Thoracic aorta (tissue), 2 donors: ENCODE measurements at regions not wholly inside any gene's neighbourhood (a gene's known extent, or its start where the extent isn't known, plus 50 kb on each side); places are given as distances from the start of the nearest gene placed in this dataset.

ENCODE experiments used
- ATAC-seq: fragments of 150-250 bp; one replicate; pipeline ENCODE4 v1.8.0; 2017; ENCODE audit warnings: low read depth; ENCODE audit not compliant: insufficient number of reproducible peaks, low FRiP score
- DNase-seq: peaks from one replicate; pipeline ENCODE4 v3.0.0-alpha.2; 2020; ENCODE audit warnings: low spot score
- H3K27ac ChIP-seq, 2 donors: fragments of 200-600 bp; sonication (generic); 1 replicate in 1 of 2; 2 replicates in 1 of 2; pipeline ENCODE4 v1.5.1; 2016; ENCODE audit warnings: mild to moderate bottlenecking in 2 of 2, moderate library complexity in 2 of 2
- H3K27me3 ChIP-seq: fragments of 200-600 bp; sonication (generic); replicated peaks from 2 replicates; pipeline ENCODE4 v1.6.0; 2016; ENCODE audit warnings: mild to moderate bottlenecking; ENCODE audit not compliant: insufficient read depth
- H3K36me3 ChIP-seq: fragments of 200-600 bp; sonication (generic); one replicate; pipeline ENCODE4 v1.5.1; 2016
- H3K4me1 ChIP-seq, 2 donors: fragments of 200-600 bp; sonication (generic); 1 replicate in 1 of 2; 2 replicates in 1 of 2; pipeline versions ENCODE4 v1.5.1 to v1.6.0; 2016; ENCODE audit warnings: low read depth in 2 of 2, mild to moderate bottlenecking in 1 of 2; ENCODE audit not compliant: control insufficient read depth in 1 of 2
- H3K4me3 ChIP-seq: fragments of 200-600 bp; sonication (generic); 2 replicates; pipeline ENCODE4 v1.5.1; 2016; ENCODE audit warnings: mild to moderate bottlenecking
- H3K9me3 ChIP-seq: fragments of 200-600 bp; sonication (generic); 2 replicates; pipeline ENCODE4 v1.5.1; 2016
- TF ChIP-seq, protein P1 (sequence below): fragments of 200-600 bp; sonication (generic); IDR thresholded peaks from one replicate; pipeline ENCODE4 v1.5.1; 2019; ENCODE audit warnings: antibody characterized with exemption

GRCh38 chr10:61346796-61347413 is 106.3 kb downstream of the TMEM26 start:
- no peak for ATAC-seq
- Histone ChIP-seq H3K9me3 (no peaks in the 10 kb centered on the region), H3K27me3 (no peaks in the 10 kb centered on the region), H3K27ac (no peak overlapping the region), H3K4me1 (no peaks in the 10 kb centered on the region), H3K4me3 (no peak overlapping the region), H3K36me3 (no peaks in the 10 kb centered on the region)
- no peak for DNase-seq
- TF ChIP-seq, protein P1, sequence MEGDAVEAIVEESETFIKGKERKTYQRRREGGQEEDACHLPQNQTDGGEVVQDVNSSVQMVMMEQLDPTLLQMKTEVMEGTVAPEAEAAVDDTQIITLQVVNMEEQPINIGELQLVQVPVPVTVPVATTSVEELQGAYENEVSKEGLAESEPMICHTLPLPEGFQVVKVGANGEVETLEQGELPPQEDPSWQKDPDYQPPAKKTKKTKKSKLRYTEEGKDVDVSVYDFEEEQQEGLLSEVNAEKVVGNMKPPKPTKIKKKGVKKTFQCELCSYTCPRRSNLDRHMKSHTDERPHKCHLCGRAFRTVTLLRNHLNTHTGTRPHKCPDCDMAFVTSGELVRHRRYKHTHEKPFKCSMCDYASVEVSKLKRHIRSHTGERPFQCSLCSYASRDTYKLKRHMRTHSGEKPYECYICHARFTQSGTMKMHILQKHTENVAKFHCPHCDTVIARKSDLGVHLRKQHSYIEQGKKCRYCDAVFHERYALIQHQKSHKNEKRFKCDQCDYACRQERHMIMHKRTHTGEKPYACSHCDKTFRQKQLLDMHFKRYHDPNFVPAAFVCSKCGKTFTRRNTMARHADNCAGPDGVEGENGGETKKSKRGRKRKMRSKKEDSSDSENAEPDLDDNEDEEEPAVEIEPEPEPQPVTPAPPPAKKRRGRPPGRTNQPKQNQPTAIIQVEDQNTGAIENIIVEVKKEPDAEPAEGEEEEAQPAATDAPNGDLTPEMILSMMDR = no peak

DNA sequence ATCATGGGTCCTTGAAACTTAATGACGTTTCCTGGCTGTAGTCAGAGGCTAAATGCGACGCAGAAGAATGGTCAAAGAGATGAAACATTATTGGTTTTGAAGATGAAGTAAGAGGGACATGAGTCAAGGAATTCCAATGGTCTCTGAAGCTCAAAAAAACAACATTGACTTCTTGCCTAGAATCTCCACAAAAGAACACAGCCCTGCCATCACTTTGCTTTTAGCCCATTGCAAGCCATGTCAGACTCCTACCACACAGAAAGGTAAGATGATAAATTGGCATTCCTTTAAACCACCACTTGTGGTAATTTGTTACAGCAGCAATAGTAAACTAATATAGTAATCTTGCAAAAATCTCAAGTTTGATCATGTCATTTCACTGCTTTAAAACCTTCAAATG is 109.4 kb downstream of the TMEM26 start:
- H3K4me1 ChIP-seq = peaks cover 0 to 4% of the 10 kb centered on the region in 2 donors
- H3K27me3 ChIP-seq = no peaks in the 10 kb centered on the region
- no peaks in the 10 kb centered on the region for H3K36me3 ChIP-seq
- no peak overlapping the region for H3K27ac ChIP-seq
- no peak overlapping the region for H3K4me3 ChIP-seq
- TF ChIP-seq, protein P1 = no peak
- H3K9me3 ChIP-seq = no peaks in the 10 kb centered on the region
- no peak for ATAC-seq
- DNase-seq = no peak

GRCh38 chr10:61342858-61343572 is 110.2 kb downstream of the TMEM26 start:
- TF ChIP-seq, protein P1 = no peak
- no peaks in the 10 kb centered on the region for H3K9me3 ChIP-seq
- no peaks in the 10 kb centered on the region for H3K27me3 ChIP-seq
- H3K4me3 ChIP-seq = no peak overlapping the region
- DNase-seq = no peak
- no peak for ATAC-seq
- peaks cover 0 to 7% of the 10 kb centered on the region in 2 donors for H3K4me1 ChIP-seq
- no peak overlapping the region for H3K27ac ChIP-seq
- no peaks in the 10 kb centered on the region for H3K36me3 ChIP-seq

DNA sequence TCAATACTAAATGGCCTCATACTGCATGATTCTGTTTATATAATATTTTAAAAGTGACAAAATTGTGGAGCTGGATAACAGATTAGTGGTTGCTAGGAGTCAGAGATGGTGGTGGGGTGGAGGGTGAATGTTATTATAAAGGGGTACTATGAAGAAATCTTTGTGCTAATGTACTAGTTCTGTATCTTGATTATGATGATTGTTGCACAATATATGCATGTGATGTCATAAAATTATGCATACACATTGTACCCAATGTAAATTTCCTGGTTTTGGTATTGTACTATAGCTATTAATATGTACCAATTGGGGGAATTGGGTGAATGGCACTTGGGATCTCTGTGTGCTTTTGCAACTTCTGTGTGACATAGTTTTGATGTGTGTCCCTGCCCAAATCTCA is 112.2 kb downstream of the TMEM26 start:
- TF ChIP-seq, protein P1 = no peak
- H3K27me3 ChIP-seq = no peaks in the 10 kb centered on the region

DNA sequence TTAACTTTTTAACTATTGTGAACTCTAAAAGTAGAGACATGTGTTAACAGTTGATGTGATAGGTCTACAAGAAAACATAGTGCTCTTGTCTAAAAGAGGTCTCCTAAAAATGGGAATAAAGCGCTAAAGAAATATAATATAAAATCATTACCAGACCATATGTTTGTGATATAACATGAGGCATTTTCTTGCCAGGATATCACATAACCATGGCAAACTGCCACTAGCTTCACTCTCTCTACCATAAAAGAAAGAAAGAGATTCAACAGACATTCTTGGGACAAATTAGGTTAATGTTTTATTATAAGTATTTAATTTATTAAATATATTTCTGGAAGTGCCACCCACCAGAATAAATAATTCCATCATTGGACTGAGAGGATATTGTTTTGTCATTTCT is 115.0 kb downstream of the TMEM26 start:
- Histone ChIP-seq H3K27ac (no peak overlapping the region), H3K4me3 (no peak overlapping the region), H3K36me3 (no peaks in the 10 kb centered on the region), H3K4me1 (peaks cover 0 to 7% of the 10 kb centered on the region in 2 donors), H3K9me3 (no peaks in the 10 kb centered on the region), H3K27me3 (no peaks in the 10 kb centered on the region)
- DNase-seq (no peak), ATAC-seq (no peak)
- TF ChIP-seq, protein P1 = no peak

More for the DNA sequence above, 112.2 kb downstream of the TMEM26 start:
- Histone ChIP-seq H3K4me3 (no peak overlapping the region), H3K36me3 (no peaks in the 10 kb centered on the region), H3K4me1 (peaks cover 0 to 7% of the 10 kb centered on the region in 2 donors), H3K9me3 (no peaks in the 10 kb centered on the region), H3K27ac (no peak overlapping the region)
- no peak for ATAC-seq
- no peak for DNase-seq
